HG02763 (cell line): ENCODE measurements at regions not wholly inside any gene's neighbourhood (a gene's known extent, or its start where the extent isn't known, plus 50 kb on each side); places are given as distances from the start of the nearest gene placed in this dataset.

Experiments
- ATAC-seq: cut with Tn5 transposase; IDR thresholded peaks from one replicate; pipeline ENCODE4 v1.9.1; 2021; ENCODE audit warnings: mild to moderate bottlenecking, moderate library complexity; ENCODE audit not compliant: unreplicated experiment

- ATAC-seq: no peak
Observed at GRCh38 chr20:23153696-23154341, 67.7 kb upstream of the CD93 start.

- no peak for ATAC-seq
Observed at GRCh38 chr20:23152902-23153301, 66.8 kb upstream of the CD93 start.

GRCh38 chr20:23152308-23152892 is 66.3 kb upstream of the CD93 start:
- no peak for ATAC-seq

GRCh38 chr20:23151885-23152284 is 65.8 kb upstream of the CD93 start:
- no peak for ATAC-seq

- no peak for ATAC-seq
Observed at GRCh38 chr20:23151008-23151703, 65.0 kb upstream of the CD93 start.

GRCh38 chr20:23150304-23151007 is 64.3 kb upstream of the CD93 start:
- ATAC-seq: no peak

- no peak for ATAC-seq
Observed at GRCh38 chr20:23149623-23150279, 63.6 kb upstream of the CD93 start.

GRCh38 chr20:23148731-23149570 is 62.8 kb upstream of the CD93 start:
- ATAC-seq: no peak

- ATAC-seq: peak; percentile 57
Observed at GRCh38 chr20:23147964-23148730, 62.0 kb upstream of the CD93 start.

- no peak for ATAC-seq
Observed at GRCh38 chr20:23147647-23147963, 61.5 kb upstream of the CD93 start.

- ATAC-seq: no peak
Observed at GRCh38 chr20:23146857-23147637, 60.9 kb upstream of the CD93 start.

- ATAC-seq: no peak
Observed at GRCh38 chr20:23146181-23146580, 60.1 kb upstream of the CD93 start.

GRCh38 chr20:23145281-23145700 is 59.2 kb upstream of the CD93 start:
- no peak for ATAC-seq

- ATAC-seq: no peak
Observed at GRCh38 chr20:23144856-23145255, 58.7 kb upstream of the CD93 start.

- ATAC-seq: no peak
Observed at GRCh38 chr20:23143986-23144690, 58.0 kb upstream of the CD93 start.

GRCh38 chr20:23143098-23143497 is 57.0 kb upstream of the CD93 start:
- ATAC-seq: no peak

- ATAC-seq: no peak
Observed at GRCh38 chr20:23142162-23143050, 56.3 kb upstream of the CD93 start.
